ENCODE measurements at regions not wholly inside any gene's neighbourhood (a gene's known extent, or its start where the extent isn't known, plus 50 kb on each side); places are given as distances from the start of the nearest gene placed in this dataset.

GRCh38 chr4:161101881-161102280 is 1061.9 kb downstream of the FSTL5 start:
- no peak for DNase-seq

GRCh38 chr4:161097821-161098220 is 1066.0 kb downstream of the FSTL5 start:
- no peak for DNase-seq

- DNase-seq, result no peak
Measured at GRCh38 chr4:161061046-161061445, 1102.8 kb downstream of the FSTL5 start.
